ENCODE measurements at regions not wholly inside any gene's neighbourhood (a gene's known extent, or its start where the extent isn't known, plus 50 kb on each side); places are given as distances from the start of the nearest gene placed in this dataset.

- TF ChIP-seq CTCF (conservative IDR thresholded peaks at IDR 0.05; ENCODE audit: low read depth, low read length) (no peak), EZH2 (IDR thresholded peaks at IDR 0.05; ENCODE audit: borderline replicate concordance, low read depth, low read length, poor library complexity, severe bottlenecking) (no peak)
These were observed 134.8 kb downstream of the HS3ST1 start for GRCh38 chr4:11293866-11294265.

All from A673 (cell line).